NCI-H82 treated with DMSO at 0.1 percent for 48 hours (cell line): ENCODE measurements at regions not wholly inside any gene's neighbourhood (a gene's known extent, or its start where the extent isn't known, plus 50 kb on each side); places are given as distances from the start of the nearest gene placed in this dataset.
A peak's percentile ranks its signal among the peaks of the same experiment; 100 is the strongest.
"Not testable (repeated sequence)": the region's sequence is repeated elsewhere in the genome, so short reads cannot be mapped to it uniquely, and the experiment has no call there.

ENCODE experiments used
- DNase-seq: peaks from one replicate; lab custom pipeline; 2025; ENCODE audit not compliant: unreplicated experiment; lab: John Stamatoyannopoulos, UW

DNA sequence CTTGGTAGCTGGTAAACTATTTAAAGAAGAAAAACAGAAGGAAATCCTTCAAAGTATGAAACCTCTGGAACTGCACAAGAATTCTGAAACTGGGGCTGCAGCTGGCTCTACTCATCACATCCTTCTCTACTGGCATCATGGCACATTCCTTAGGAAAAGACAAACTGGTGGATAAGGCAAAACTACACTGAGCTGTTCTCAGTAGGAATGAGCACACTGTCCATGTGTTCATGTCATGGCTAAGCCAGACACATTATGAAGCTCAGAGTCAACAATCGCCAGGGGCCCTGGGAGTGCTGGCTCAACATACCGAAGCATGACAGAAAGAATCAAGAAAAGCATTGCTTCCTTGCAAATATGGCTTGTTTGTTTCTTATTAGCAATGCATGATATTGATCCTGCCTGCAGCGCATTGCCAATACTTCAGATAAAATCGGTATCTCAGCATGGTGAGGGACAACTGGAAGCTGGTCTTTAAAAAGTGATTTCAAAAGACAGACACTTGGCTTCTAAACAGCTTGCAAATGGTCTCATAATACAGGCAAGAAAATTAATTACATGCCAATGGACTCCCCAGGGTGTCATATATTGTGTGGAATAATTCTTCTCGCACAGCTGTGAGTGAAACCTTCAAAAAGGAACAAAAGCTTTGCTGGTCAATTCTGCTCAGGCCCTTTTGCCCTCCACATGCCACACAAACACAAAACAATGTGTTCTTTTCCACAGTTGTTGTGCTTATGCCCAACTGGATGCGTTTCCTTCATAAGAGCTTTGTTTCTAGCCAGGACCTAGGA is 300.2 kb upstream of the VCX start:
- DNase-seq = no peak

- no peak for DNase-seq
Observed at GRCh38 chrX:7522860-7523259, 320.1 kb upstream of the VCX start.

DNA sequence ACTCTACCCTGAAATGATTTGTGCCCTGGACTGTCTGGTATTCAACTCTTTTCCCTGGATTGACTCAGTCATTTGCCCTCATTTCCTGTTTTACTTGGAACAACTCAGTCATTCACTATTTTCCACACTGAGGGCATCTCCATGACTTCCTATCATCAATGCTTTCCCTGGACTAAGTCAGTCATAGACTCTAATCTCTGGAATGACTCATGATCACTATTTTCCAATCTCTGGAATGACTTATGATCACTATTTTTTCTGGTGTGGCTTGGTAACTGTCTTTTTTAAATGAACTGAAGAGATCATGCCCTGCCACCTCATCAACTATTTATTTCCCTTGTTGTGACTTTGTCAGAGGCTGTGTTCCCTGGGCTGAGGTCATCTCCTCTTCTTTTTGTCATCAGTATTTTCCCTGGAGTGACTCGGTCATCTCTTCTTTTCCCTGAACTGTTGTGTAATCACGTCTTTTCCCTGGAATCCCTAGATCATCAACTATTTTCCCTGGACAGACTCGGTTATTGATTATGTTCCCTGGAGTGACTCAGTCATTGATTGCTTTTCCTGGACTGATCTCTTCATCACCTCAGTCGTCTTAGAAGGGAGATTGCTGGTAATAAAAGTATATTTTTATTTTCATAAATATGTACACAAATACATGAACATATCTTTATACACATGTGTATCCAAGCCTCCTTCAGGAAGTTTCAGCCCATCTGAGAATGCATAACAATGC is 327.1 kb upstream of the VCX start:
- DNase-seq = no peak

DNA sequence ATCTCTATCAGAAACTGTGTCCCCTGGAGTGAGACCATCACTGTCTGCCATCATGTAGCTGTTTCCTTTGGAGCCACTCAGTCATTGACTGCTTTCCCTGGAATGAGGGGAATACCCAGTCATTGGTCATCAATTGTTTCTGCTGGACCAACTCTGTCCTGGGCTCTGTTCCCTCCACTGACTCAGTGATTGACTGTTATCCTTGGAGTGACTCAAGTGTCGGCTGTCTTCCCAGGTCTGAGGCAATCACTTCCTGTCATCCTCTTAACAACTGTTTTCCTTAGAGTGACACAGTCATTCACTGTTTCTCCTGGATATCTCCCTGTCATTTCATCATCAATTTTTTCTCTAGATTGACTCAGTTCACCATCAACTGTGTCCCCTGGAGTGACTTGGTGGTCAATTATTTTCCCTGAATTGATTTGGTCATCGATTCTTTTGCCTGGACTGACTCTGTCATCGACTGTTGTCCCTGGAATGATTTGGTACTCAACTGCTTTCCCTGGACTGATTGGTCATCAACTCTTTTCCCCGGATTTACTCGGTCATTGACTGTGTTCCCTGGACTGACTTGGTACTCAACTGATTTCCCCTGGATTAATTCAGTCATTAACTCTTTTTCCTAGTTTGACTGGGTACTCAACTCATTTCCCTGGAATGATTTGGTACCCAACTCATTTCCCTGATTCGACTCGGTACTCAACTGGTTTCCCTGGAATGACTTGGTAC is 327.9 kb upstream of the VCX start:
- no peak for DNase-seq

DNA sequence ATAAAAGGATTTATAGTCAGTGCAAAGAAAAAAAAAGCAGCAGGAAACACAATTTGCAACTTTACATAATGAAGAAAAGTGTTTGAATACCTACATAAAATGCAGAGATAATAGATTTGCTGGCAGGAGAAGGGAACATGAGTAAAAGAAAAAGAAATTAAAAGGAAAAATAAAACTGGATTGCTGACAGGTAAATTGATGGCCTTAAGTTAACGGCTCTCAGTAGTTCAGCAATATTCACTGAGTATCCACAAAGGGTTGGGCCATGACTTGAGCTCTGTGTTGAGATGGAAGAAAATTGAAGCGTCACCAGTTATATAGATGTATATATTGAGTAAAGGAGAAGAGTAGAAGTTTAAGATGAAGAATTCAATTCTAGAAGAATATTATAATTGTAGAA is 330.1 kb upstream of the VCX start:
- no peak for DNase-seq

- no peak for DNase-seq
Observed at GRCh38 chrX:7503251-7503650, 339.7 kb upstream of the VCX start.

GRCh38 chrX:7500386-7500785 is 342.6 kb upstream of the VCX start:
- DNase-seq = no peak

- no peak for DNase-seq
Observed at GRCh38 chrX:7486505-7486904, 338.6 kb upstream of the PUDP start.

GRCh38 chrX:7485061-7485460 is 337.1 kb upstream of the PUDP start:
- DNase-seq = no peak

DNA sequence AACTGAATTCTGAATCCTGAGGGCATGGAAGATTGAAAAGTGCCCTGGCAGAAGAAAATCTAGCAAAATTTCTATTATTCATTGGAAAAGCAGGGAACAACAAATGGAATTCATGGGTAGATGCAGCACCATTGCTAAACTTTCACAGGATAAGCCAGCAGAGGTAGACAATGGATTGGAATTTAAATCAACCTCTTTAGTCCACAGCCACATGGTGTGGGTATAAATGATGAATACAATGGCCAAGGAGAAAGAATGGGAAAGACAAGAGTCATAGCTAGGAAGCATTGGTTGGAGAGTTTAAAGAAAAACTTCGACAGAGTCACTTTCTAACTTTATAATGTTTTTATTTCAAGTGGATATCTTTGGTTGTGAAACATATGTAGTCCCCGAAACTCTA is 332.8 kb upstream of the PUDP start:
- DNase-seq = no peak

- DNase-seq = no peak
Observed at GRCh38 chrX:7462110-7462509, 314.2 kb upstream of the PUDP start.

DNA sequence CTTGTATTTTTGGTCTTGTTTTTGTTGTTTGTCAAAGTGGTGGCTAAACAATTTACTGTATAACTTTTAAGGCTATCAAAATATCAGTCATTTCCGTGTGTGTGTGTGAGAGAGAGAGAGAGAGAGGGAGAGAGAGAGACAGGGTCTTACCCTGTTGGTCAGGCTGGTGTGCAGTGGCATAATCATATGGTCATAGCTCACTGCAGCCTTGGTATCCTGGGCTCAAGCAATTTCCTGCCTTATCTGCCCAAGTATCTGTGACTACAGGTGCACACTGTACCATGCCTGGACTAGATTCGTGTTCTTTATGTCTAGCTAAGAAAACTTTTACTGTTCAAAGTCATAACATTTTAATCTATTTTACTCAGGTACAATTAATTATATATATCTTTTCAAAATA is 313.1 kb upstream of the PUDP start:
- not testable (repeated sequence) for DNase-seq

DNA sequence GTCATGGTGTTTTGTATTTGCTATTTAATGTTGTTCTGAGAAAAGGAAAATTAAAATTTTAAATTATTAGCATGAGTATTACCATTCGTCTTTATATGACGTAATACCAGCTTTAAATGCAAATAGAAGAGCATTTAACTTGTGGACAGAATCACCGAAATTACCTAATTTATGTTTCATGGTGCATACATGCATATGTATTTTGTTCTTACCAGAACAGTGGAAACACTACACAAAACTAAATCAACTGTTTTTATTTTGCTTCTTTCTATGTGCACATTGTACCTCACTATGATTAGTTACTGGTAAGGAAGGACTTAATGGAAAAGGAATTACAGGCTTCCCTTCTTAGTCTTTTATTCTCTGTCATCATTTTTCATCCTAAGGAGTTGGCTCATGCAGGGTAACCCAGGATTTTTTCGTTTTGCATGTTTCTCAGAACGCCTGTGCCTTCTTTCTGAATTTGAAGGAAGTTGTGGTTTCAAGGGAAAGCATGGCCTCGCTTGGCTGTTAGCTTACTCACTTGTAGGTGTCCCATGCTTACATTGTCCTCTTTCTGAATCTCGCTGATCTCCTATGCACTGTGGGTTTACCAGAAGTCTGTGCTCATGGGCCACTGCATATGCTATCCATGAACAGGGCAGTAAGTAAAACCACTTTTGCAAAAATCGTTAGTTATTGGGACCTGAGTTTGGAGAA is 300.0 kb upstream of the PUDP start:
- no peak for DNase-seq

DNA sequence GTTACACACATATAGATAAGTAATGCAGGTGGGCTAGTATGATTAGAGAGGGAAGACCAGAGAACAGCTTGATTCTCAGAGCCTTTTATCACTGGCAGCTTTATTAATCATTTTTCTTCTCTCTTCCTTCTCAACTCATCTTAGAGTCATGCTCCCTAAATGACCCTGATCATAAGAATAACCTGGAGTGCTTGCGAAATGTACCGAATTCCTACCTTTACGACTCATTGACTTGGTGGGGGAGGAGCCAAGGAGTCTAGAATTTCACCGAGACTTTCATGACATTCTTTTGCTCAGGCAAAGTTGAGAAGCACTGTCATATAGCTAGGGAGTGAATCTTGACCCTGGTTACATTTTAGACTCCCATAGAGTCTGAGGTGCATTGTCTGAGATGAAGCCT is 298.9 kb upstream of the PUDP start:
- no peak for DNase-seq

- DNase-seq = no peak
Observed at GRCh38 chrX:7444967-7445366, 297.0 kb upstream of the PUDP start.

DNA sequence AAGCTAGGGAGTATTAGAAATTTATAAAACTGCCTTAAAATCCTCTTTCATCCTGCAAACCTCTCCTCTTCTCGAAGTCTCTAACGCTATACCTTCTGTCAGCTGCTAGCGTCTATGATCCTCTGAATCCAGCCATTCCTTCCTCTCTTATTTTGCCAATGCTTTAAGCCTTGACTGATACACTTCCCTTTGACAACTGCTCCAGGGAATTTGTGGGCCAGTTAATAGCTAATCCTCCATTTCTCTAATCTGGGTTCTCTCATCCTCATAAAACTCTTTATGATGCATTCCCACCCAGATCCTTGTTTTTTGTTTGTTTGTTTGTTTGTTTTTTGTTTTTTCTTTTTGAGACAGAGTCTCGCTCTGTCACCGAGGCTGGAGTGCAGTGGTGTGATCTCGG is 293.6 kb upstream of the PUDP start:
- peak; percentile 35 for DNase-seq

DNA sequence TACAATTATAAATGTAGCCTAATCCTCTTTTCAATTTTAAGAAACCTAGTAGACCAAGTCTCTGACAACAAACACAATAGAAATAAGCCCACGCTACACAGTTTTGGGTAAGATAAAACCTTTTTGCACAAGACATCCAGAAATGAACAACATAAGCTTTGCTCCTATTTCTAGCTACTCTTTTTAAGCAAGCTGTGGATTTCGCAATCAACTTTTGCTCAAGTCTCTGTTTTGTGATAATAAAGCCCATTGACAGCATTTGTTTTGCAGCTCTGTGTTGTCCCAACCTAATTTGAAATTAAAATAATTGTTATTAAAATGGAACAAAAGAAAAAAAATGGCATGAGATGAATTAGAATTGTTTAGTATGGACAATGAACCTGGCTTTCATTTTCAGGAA is 287.9 kb upstream of the PUDP start:
- DNase-seq = no peak

DNA sequence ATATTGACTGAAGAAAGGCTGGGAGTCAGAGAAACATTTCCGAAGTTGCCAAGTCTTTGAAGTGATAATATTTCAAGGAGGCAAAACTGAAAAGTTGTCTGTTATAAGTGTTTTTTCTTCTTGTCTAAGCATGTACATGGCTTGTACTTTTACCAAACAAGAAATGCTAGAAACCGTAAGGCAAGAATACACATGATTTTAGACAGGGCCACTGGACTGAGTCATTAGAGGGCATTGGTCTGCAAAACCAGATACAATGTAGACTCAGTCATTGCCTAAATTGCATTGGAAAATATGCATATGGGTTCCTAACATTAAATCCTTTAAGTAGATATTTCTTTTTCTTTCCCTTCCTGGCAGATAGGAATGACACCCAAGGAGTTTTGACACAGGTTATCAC is 284.9 kb upstream of the PUDP start:
- DNase-seq = no peak

GRCh38 chrX:7420717-7421116 is 272.8 kb upstream of the PUDP start:
- DNase-seq = no peak

DNA sequence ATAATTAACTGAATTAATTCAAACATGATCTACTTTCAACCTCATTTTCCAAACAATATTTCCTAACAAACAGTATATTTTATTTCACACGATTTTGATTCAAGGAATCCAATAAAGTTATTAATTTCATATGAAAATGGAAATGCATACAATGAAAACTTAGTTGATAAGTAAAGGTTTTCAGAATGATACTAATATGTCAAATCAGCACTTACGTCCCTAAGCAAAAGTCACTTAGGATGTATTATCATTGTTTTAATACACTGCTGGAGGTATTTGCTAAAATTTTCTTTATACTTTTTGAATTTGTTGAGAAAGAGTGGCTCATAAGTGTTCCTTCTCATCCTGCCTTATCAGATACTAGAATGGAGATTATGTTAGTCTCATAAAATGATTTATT is 266.8 kb upstream of the PUDP start:
- DNase-seq = no peak

DNA sequence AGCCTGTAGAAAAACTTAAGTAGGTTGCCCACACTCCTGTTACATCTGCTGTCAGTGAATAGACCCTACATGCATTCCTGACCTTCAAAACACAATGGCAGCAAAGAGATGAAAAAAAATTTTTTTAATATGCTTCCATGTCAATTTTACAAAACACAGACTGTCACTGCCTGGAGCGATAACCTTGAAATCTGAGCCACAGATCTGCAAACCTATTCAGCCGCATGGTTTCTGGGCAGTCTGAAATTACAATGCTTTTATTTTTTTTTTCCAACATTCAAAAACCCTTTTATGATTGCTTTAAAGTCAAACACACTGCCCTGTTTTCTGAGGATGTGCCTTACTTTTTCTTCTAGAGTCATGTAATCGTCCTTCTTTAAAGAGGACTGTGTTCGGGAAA is 264.9 kb upstream of the PUDP start:
- DNase-seq = no peak
